Gastroesophageal sphincter (tissue), 3 donors: ENCODE measurements at regions not wholly inside any gene's neighbourhood (a gene's known extent, or its start where the extent isn't known, plus 50 kb on each side); places are given as distances from the start of the nearest gene placed in this dataset.

ENCODE experiments used
- EP300 ChIP-seq: sonication (generic); formaldehyde crosslinking; IDR thresholded peaks from one replicate; pipeline ENCODE4 v1.6.1; 2017; ENCODE audit warnings: antibody characterized with exemption, mild to moderate bottlenecking
- TF ChIP-seq, protein P1 (sequence below), 4 experiments: fragments of 200-600 bp in 2 of 4; fragments of 450-650 bp in 2 of 4; sonication (generic) in 1 of 4; IDR thresholded peaks; one replicate each; pipeline ENCODE4 v1.5.1; 2017 to 2019; ENCODE audit warnings: antibody characterized with exemption in 4 of 4, mild to moderate bottlenecking in 2 of 4, moderate library complexity in 2 of 4

DNA sequence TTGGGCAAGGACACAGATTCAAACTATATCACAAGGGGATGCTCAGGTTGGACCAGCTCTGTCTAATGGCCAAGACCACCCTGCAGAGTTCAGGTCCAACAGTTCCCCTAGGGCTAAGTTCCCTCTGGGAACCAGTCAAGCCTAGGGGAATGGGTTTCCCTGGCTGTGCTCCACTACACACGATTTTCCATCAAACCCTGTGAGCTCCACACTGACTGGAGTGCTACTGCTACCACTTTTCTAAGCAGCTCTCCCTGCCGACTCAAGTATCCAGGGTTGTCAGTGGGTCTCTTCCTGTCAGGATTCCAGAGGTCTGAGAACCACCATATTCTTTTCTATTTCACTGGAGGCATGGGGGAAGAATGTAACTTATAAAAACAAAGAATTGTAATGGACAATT lies 280.4 kb upstream of the COL3A1 start:
- no peak for TF ChIP-seq EP300
- TF ChIP-seq, protein P1, sequence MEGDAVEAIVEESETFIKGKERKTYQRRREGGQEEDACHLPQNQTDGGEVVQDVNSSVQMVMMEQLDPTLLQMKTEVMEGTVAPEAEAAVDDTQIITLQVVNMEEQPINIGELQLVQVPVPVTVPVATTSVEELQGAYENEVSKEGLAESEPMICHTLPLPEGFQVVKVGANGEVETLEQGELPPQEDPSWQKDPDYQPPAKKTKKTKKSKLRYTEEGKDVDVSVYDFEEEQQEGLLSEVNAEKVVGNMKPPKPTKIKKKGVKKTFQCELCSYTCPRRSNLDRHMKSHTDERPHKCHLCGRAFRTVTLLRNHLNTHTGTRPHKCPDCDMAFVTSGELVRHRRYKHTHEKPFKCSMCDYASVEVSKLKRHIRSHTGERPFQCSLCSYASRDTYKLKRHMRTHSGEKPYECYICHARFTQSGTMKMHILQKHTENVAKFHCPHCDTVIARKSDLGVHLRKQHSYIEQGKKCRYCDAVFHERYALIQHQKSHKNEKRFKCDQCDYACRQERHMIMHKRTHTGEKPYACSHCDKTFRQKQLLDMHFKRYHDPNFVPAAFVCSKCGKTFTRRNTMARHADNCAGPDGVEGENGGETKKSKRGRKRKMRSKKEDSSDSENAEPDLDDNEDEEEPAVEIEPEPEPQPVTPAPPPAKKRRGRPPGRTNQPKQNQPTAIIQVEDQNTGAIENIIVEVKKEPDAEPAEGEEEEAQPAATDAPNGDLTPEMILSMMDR (IDR thresholded peaks at IDR 0.05) = no peak
